ENCODE measurements at regions not wholly inside any gene's neighbourhood (a gene's known extent, or its start where the extent isn't known, plus 50 kb on each side); places are given as distances from the start of the nearest gene placed in this dataset.

GRCh38 chr16:77030600-77030999 is 160.4 kb upstream of the MON1B start:
- no peak for TF ChIP-seq CTCF (IDR thresholded peaks at IDR 0.05)
- Histone ChIP-seq H3K4me3 (no peak overlapping the region), H3K27me3 (no peaks in the 10 kb centered on the region), H3K27ac (no peak overlapping the region), H3K4me1 (no peaks in the 10 kb centered on the region), H3K9me3 (no peaks in the 10 kb centered on the region), H3K36me3 (no peaks in the 10 kb centered on the region)
- DNase-seq = no peak
- no peak for FAIRE-seq
- intact Hi-C loops (cut with DNase I) = no loop called here
- WGBS, 2 donors = 46 to 77% methylated on average over 1 of the region's 1 CpG
- no peak for ATAC-seq

- no peak for TF ChIP-seq CTCF (IDR thresholded peaks at IDR 0.05)
- 81 to 85% methylated on average over 2 of the region's 2 CpGs for WGBS, 2 donors
- ATAC-seq = no peak
- H3K36me3 ChIP-seq = no peaks in the 10 kb centered on the region
- no peak for FAIRE-seq
- H3K4me1 ChIP-seq = no peaks in the 10 kb centered on the region
- no peak overlapping the region for H3K4me3 ChIP-seq
- H3K9me3 ChIP-seq = no peaks in the 10 kb centered on the region
- H3K27me3 ChIP-seq = no peaks in the 10 kb centered on the region
- no peak overlapping the region for H3K27ac ChIP-seq
- no peak for DNase-seq
- intact Hi-C loops (cut with DNase I) = no loop called here
Measured at GRCh38 chr16:77033516-77033915, 157.5 kb upstream of the MON1B start.

GRCh38 chr16:77035361-77035760 is 155.6 kb upstream of the MON1B start:
- Histone ChIP-seq H3K4me3 (no peak overlapping the region), H3K27me3 (no peaks in the 10 kb centered on the region), H3K9me3 (no peaks in the 10 kb centered on the region), H3K36me3 (no peaks in the 10 kb centered on the region), H3K4me1 (no peaks in the 10 kb centered on the region), H3K27ac (no peak overlapping the region)
- intact Hi-C loops (cut with DNase I) = no loop called here
- no peak for TF ChIP-seq CTCF (IDR thresholded peaks at IDR 0.05)
- FAIRE-seq (no peak), DNase-seq (no peak), ATAC-seq (no peak)

GRCh38 chr16:77037696-77038347 is 153.2 kb upstream of the MON1B start:
- H3K36me3 ChIP-seq = no peaks in the 10 kb centered on the region
- H3K27me3 ChIP-seq = no peaks in the 10 kb centered on the region
- ATAC-seq (no peak), FAIRE-seq (no peak), DNase-seq (no peak)
- no peak overlapping the region for H3K27ac ChIP-seq
- 89 to 95% methylated on average over 2 of the region's 2 CpGs for WGBS, 2 donors
- intact Hi-C loops (cut with DNase I) = no loop called here
- H3K4me1 ChIP-seq = no peaks in the 10 kb centered on the region
- H3K9me3 ChIP-seq = no peaks in the 10 kb centered on the region
- TF ChIP-seq CTCF (IDR thresholded peaks at IDR 0.05) = no peak
- H3K4me3 ChIP-seq = no peak overlapping the region

GRCh38 chr16:77041468-77041867 is 149.5 kb upstream of the MON1B start:
- TF ChIP-seq CTCF (IDR thresholded peaks at IDR 0.05) = no peak
- FAIRE-seq (no peak), ATAC-seq (no peak), DNase-seq (no peak)
- no peaks in the 10 kb centered on the region for H3K27me3 ChIP-seq
- no peak overlapping the region for H3K27ac ChIP-seq
- intact Hi-C loops (cut with DNase I) = no loop called here
- no peaks in the 10 kb centered on the region for H3K4me1 ChIP-seq
- H3K36me3 ChIP-seq = no peaks in the 10 kb centered on the region
- 67 to 71% methylated on average over 5 of the region's 5 CpGs for WGBS, 2 donors
- no peaks in the 10 kb centered on the region for H3K9me3 ChIP-seq
- H3K4me3 ChIP-seq = no peak overlapping the region
